Left cardiac atrium (tissue), 4 donors: ENCODE measurements at regions not wholly inside any gene's neighbourhood (a gene's known extent, or its start where the extent isn't known, plus 50 kb on each side); places are given as distances from the start of the nearest gene placed in this dataset.
A peak's percentile ranks its signal among the peaks of the same experiment; 100 is the strongest.

Experiments used
- ATAC-seq, 2 donors: fragments of 200-7000 bp; cut with Tn5 transposase; one replicate each; pipeline ENCODE4 v1.9.1; 2020; ENCODE audit warnings: mild to moderate bottlenecking in 2 of 2, moderate library complexity in 2 of 2
- DNase-seq: peaks from one replicate; pipeline ENCODE4 v3.0.0-alpha.2; 2020
- intact Hi-C, 2 donors: fragments of 100-400 bp; cut with DNase I; formaldehyde crosslinking; loops; one replicate each; pipeline versions ENCODE4 v1.14.1 to v1.15.1; 2022 to 2023
- donor health status: DM: no; HTN: yes; CAD: no.
- donor health status: DM: no; HTN: yes; CAD: no; lungs with severe emphysema.
- donor health status: DM: yes; HTN: yes; CAD: no.
- donor health status: Dilated cardiomyopathy.

DNA sequence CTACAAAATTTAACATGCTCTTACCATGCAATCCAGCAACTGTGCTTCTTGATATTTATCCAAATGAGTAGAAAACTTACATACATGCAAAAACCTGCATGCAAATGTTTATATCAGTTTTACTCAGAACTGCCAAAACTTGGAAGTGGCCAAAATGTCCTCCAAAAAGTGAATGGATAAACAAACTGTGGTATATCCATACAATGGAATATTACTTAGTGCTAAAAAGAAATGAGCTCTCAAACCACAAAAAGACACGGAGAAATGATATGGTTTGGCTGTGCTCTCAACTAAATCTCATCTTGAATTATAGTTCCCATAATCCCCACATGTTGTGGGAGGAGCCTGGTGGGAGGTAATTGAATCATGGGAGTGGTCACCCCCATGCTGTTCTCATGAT, 267.2 kb downstream of the ZEB2 start:
- intact Hi-C loops = no loop called here
- DNase-seq = no peak
- ATAC-seq = no peak

GRCh38 chr2:144249035-144249637, 270.8 kb downstream of the ZEB2 start:
- DNase-seq (no peak), ATAC-seq (peak; percentile 34 to 44)
- intact Hi-C loops = no loop called here

- no peak for ATAC-seq
- intact Hi-C loops = no loop called here
- DNase-seq = no peak
These were observed 271.4 kb downstream of the ZEB2 start for GRCh38 chr2:144248350-144249034.

DNA sequence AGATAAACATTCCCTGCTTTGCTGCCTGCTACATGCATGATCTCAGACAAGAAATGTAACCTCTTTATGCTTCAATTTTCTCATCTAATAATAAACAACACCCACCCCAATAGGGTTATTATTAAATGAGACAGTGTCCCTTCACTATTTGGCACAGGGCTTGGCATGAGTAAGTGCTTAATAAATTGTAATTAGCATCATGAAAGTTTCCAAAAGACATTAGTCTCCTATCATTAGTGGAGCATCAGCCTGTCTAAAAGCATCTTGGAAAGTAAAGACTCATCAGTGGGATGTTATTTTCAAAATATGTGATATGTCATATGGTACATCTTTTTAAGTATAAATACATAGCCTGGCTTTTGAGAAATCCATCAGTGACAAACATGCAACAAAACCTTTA, 275.0 kb downstream of the ZEB2 start:
- no peak for DNase-seq
- intact Hi-C loops = loop anchor here in 1 of 2 donors (2.0 kb wide), 1 partner anchor 24 kb away; no protein-coding TSS in a partner anchor
- ATAC-seq = no peak

DNA sequence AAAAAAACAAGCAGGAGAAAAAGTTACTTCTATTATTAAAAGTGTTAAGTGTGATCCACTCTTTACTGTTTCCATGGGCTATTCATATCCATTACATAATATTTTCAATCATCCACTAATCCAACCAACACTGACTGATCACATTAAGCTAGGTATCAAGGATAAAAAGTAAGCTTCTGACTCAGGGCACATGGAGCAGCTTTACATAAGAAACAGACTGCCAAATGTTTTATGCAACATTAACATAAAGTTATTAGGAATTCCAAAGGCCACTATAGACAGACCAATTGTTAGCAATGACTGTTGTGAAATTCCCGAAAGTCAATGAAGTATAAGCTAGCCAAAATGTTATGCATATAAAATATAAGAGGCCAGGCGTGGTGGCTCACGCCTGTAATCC, 277.6 kb downstream of the ZEB2 start:
- ATAC-seq (no peak), DNase-seq (no peak)
- intact Hi-C loops = no loop called here

- intact Hi-C loops = no loop called here
- ATAC-seq = no peak
- no peak for DNase-seq
These were observed 278.1 kb downstream of the ZEB2 start for GRCh38 chr2:144241801-144242200.

DNA sequence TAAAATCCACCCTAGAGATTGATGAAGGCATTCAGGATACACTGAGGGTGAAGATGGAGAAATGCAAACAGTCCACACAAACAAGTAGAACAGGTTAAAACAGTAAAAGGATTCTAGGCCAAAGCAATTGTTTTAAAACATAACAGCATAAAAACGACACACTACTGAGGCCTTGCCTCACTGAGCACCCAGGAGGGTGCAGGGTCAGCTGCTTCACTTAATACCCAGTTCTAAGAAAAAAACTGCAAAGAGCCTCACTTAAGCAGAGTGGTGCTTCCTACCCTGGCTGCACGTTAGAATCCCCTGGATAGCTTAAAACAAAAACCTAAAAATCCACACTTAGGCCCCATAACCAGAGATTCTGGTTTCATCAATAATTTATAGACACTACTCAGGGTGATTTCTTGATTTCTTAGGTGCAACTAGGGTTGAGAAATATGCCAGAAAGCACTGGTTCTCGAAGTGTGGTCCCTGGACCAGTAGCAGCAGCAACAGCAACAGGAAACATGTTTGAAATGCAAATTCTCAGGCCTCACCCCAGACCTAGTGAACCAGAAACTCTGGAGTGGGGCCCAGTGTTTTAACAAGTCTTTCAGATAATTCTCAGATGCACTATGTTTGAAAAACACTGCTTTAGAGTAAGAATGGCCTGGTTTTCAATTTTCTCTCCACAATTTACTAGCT, 279.1 kb downstream of the ZEB2 start:
- intact Hi-C loops = no loop called here
- DNase-seq (no peak), ATAC-seq (no peak)

- no peak for ATAC-seq
- no peak for DNase-seq
- intact Hi-C loops = no loop called here
These were observed 280.2 kb downstream of the ZEB2 start for GRCh38 chr2:144239726-144240125.

GRCh38 chr2:144239306-144239705, 280.6 kb downstream of the ZEB2 start:
- ATAC-seq (no peak), DNase-seq (no peak)
- intact Hi-C loops = no loop called here

- intact Hi-C loops = no loop called here
- no peak for DNase-seq
- peak; percentile 61 to 71 for ATAC-seq
These were observed 281.9 kb downstream of the ZEB2 start for GRCh38 chr2:144237830-144238627.

DNA sequence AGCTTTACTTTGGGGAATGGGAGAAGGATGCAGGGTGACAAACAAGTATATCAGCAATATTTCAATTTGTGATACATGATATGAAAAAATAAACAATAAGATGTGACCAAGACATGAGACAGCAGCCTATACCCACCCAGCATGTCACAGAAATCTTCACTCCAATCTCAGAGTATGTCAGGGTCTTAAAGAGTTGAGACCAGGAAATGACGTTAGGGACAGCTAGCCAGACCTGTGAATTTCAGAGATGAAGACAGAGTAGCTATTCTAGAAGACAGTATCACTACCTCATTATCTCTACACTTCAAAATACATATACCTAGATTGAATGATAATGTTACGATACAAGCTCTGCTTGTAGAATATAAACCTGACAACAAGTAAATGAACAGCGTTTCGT, 282.8 kb downstream of the ZEB2 start:
- no peak for DNase-seq
- intact Hi-C loops = no loop called here
- no peak for ATAC-seq

DNA sequence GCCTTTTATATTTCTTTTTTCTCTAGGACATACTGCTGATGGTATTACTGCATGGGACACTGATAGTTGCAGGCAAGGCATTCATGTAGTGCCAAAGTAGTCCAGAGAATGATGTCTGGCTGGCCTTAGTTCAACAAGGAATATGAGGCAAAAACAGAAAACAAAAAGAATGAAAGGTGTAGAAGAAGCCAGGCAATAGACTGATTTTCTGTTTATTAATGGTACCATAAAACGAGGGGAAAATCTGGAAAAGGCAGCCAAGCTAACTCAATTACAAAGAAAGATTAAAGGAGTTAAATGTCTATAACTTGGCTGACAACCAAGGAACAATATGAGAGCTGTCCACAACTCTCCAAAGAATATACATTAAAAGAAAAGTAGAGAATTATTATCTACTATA, 284.9 kb downstream of the ZEB2 start:
- intact Hi-C loops = no loop called here
- no peak for DNase-seq
- ATAC-seq = no peak

- no peak for ATAC-seq
- intact Hi-C loops = no loop called here
- no peak for DNase-seq
These were observed 285.4 kb downstream of the ZEB2 start for GRCh38 chr2:144234542-144234871.

DNA sequence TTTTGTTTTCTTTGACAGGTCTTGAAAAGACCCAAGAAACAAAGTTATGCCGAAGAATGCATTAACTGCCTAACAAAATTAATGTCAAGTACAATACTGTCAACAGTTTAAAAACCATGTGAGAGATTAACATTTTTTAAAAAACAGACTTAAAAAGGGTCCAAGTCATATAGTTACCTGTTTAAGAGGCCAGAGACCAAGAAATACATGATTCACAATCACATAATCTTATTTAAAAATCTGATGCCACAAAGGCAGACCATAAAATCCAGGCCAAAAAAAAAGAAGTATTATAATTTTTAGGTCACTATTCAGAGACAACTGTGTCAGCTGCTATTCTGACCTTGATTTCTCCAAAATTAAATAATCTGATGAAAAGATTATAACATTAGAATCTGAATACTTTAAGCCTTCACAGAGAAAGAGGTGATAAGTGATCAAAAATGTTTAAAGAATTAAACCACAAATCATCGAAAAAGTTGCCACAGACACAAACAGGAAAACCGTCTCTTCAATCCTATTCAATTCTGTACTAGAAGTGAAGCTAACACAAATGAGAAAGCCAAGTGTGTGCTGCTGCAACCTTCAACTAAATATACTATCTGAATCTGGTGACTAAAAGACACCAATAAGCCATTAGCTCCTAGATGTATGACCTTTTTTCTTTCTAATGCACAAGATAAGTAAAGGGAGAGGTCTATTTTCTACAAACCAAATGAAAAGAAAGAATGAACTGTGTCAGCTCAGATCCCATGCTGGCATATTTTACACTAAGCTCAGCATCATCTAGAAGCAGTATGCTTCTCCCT, 286.0 kb downstream of the ZEB2 start:
- DNase-seq (no peak), ATAC-seq (no peak)
- intact Hi-C loops = no loop called here

DNA sequence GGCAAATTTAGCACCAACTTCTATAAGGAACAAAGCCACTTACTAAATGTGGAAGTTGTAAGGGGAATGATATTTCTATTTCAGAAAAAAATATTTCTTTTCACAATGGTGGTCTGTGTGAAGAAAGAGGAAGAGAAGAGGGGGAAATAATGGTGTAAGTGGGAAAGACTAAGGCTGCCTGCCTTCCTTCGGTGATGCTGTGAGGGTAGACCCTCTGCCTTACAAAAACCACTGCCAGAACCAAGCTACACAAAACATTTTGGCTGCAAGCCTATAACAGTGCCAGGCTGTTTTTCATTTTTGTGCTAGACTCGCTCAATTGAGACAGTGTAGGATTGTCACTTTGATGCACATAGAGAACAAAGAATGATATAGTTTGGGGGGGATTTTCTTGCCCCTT, 286.6 kb downstream of the ZEB2 start:
- intact Hi-C loops = no loop called here
- DNase-seq (no peak), ATAC-seq (no peak)

- intact Hi-C loops = no loop called here
- DNase-seq (no peak), ATAC-seq (no peak)
These were observed 289.4 kb downstream of the ZEB2 start for GRCh38 chr2:144230448-144231085.

- ATAC-seq (no peak), DNase-seq (no peak)
- intact Hi-C loops = no loop called here
These were observed 289.9 kb downstream of the ZEB2 start for GRCh38 chr2:144230033-144230432.

GRCh38 chr2:144229296-144229695, 290.6 kb downstream of the ZEB2 start:
- DNase-seq (no peak), ATAC-seq (no peak)
- intact Hi-C loops = no loop called here
